Immature natural killer cell (primary cell): ENCODE measurements at regions not wholly inside any gene's neighbourhood (a gene's known extent, or its start where the extent isn't known, plus 50 kb on each side); places are given as distances from the start of the nearest gene placed in this dataset.
"Not testable (repeated sequence)": the region's sequence is repeated elsewhere in the genome, so short reads cannot be mapped to it uniquely, and the experiment has no call there.

Source experiments
- DNase-seq, 3 donors: peaks; one replicate each; pipeline ENCODE4 v3.0.0; 2022; ENCODE audit warnings: mixed read lengths in 1 of 3
- H3K27ac Mint-ChIP-seq, 6 donors: one replicate each; pipeline ENCODE4 v1.8.0; 2020; ENCODE audit warnings: mixed read lengths in 6 of 6, mild to moderate bottlenecking in 5 of 6, inconsistent platforms in 4 of 6, moderate library complexity in 3 of 6
- H3K27me3 Mint-ChIP-seq, 3 donors: one replicate each; pipeline ENCODE4 v1.8.0; 2020 to 2021; ENCODE audit warnings: low read depth in 3 of 3, mild to moderate bottlenecking in 3 of 3, mixed read lengths in 3 of 3, moderate library complexity in 3 of 3, inconsistent platforms in 1 of 3
- H3K36me3 Mint-ChIP-seq, 3 donors: one replicate each; pipeline ENCODE4 v1.8.0; 2020; ENCODE audit warnings: mixed read lengths in 3 of 3, inconsistent platforms in 2 of 3, mild to moderate bottlenecking in 2 of 3
- H3K4me1 Mint-ChIP-seq, 2 donors: one replicate each; pipeline ENCODE4 v1.8.0; 2020; ENCODE audit warnings: inconsistent platforms in 2 of 2, mild to moderate bottlenecking in 2 of 2, mixed read lengths in 2 of 2, moderate library complexity in 1 of 2
- H3K4me3 Mint-ChIP-seq, 5 donors: one replicate each; pipeline ENCODE4 v1.8.0; 2020; ENCODE audit warnings: mild to moderate bottlenecking in 5 of 5, mixed read lengths in 5 of 5, inconsistent platforms in 3 of 5, moderate library complexity in 3 of 5
- H3K9me3 Mint-ChIP-seq, 6 donors: one replicate each; pipeline ENCODE4 v1.8.0; 2020; ENCODE audit warnings: mild to moderate bottlenecking in 6 of 6, mixed read lengths in 6 of 6, inconsistent platforms in 4 of 6, moderate library complexity in 3 of 6

DNA sequence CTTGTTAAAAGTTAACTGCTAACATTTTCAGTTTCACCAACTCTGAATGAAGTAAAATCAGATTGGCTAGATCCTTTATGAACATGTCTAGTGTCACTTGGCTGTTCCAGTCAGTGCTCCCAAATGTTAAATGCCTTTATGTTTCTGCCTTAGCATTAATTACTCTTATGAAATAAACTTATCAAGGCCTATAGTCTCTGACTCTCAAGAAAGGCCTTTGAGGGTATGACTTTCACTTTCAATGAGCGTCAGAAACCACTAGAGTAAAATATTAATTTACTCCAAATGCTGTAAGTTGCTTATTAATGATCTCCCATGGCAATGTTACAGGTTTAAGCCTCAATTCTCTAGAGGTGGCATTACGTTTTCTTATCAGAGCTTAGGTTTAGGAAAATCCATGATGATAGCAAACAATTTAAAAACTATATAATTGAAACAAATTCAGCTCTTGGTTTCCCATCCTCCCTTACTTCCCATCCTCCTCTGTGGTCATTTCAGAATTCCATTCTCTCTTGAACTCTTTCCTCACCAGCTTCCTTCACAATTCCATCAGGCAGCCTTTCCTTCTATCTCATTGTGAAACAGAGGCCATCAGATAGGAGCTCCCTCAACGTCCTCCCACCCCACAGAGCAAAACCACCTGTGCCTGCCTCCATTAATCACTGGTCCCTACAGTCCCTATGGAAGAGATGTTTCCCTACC is 108.6 kb upstream of the COP1 start:
- no peaks in the 10 kb centered on the region for H3K36me3 Mint-ChIP-seq
- no peak for DNase-seq
- H3K27me3 Mint-ChIP-seq, result peaks cover 0 to 2% (median 2%) of the 10 kb centered on the region in 3 donors
- no peaks in the 10 kb centered on the region for H3K4me1 Mint-ChIP-seq
- H3K4me3 Mint-ChIP-seq, result no peak overlapping the region
- peaks cover 0 to 8% (median 3%) of the 10 kb centered on the region in 6 donors for H3K9me3 Mint-ChIP-seq
- H3K27ac Mint-ChIP-seq, result no peak overlapping the region

DNA sequence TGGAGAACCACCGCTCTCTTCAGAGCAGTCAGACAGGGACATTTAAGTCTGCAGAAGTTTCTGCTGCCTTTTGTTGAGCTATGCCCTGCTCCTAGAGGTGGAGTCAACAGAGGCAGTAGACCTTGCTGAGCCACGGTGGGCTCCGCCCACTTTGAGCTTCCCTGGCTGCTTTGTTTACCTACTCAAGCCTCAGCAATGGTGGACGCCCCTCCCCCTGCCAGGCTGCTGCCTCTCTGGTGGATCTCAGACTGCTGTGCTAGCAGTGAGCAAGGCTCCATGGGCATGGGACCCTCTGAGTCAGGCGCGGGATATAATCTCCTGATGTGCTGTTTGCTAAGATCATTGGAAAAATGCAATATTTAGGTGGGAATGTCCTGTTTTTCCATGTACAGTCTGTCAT is 89.5 kb upstream of the COP1 start:
- H3K9me3 Mint-ChIP-seq, result peaks cover 15 to 65% (median 29%) of the 10 kb centered on the region in 6 donors
- not testable (repeated sequence) for H3K27me3 Mint-ChIP-seq, DNase-seq, H3K4me3 Mint-ChIP-seq, H3K27ac Mint-ChIP-seq, H3K4me1 Mint-ChIP-seq, H3K36me3 Mint-ChIP-seq

DNA sequence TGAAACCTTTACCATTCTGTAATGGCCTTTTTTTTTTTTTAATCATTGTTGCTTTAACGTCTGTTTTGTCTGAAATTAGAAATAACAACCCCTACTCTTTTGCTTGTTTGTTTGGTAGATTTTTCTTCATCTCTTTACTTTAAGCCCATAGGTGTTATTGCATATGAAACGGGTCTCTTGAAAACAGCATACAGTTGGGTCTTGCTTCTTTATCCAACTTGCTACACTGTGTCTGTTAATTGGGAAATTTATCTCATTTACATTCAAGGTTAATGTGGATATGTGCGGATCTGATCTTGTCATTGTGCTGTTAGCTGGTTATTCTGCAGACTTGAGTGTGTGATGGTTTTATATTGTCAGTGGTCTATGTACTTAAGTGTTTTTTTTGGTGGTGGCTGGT is 78.9 kb upstream of the COP1 start:
- H3K9me3 Mint-ChIP-seq, result peaks cover 26 to 64% (median 36%) of the 10 kb centered on the region in 6 donors

DNA sequence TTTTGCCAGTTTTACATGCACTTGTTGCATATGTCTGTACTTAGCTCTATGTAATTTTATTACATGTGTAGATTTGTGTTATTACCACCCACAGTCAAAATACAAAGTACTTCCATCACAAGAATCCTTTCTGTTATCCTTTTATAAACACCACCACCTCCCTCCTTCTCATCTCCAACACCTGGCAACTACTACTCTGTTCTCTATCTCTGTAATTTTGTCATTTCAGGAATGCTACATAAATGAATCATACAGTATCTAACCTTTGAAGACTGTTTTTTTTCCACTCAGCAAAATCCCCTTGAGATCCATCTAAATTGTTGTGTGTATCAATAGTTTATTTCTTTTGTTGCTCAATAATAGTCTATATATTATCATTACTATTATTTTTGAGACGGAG is 64.5 kb upstream of the COP1 start:
- Mint-ChIP-seq H3K4me1 (no peaks in the 10 kb centered on the region), H3K9me3 (peaks cover 0 to 2% (median 0%) of the 10 kb centered on the region in 6 donors), H3K36me3 (no peaks in the 10 kb centered on the region), H3K27ac (no peak overlapping the region), H3K4me3 (no peak overlapping the region), H3K27me3 (peaks cover 0 to 3% (median 0%) of the 10 kb centered on the region in 3 donors)
- DNase-seq, result no peak

More for the DNA sequence above, 78.9 kb upstream of the COP1 start:
- DNase-seq, result no peak
- Mint-ChIP-seq H3K4me1 (no peaks in the 10 kb centered on the region), H3K27ac (no peak overlapping the region), H3K27me3 (peaks cover 0 to 11% (median 6%) of the 10 kb centered on the region in 3 donors), H3K36me3 (peaks cover 0 to 12% (median 8%) of the 10 kb centered on the region in 3 donors), H3K4me3 (no peak overlapping the region)
